ENCODE measurements at regions not wholly inside any gene's neighbourhood (a gene's known extent, or its start where the extent isn't known, plus 50 kb on each side); places are given as distances from the start of the nearest gene placed in this dataset.

- WGBS (ENCODE audit: insufficient coverage, low coverage, missing lambda C conversion rate) = 0% methylated on average over 4 of the region's 4 CpGs
- Histone ChIP-seq H3K36me3 (ENCODE audit: control insufficient read depth, insufficient read depth, low read length) (no peaks in the 10 kb centered on the region), H2AFZ (ENCODE audit: low read depth, low read length) (no peak overlapping the region), H3K9ac (ENCODE audit: insufficient read depth in 1 of 2, low read depth in 2 of 2, low read length in 2 of 2) (no peak overlapping the region), H3K4me2 (ENCODE audit: insufficient read depth, low read length) (no peak overlapping the region), H3K79me2 (ENCODE audit: control insufficient read depth, insufficient read depth, low read length) (no peaks in the 10 kb centered on the region), H3K4me3 (no peak overlapping the region), H3K4me1 (replicated peaks in 1 of 2; ENCODE audit: control insufficient read depth in 2 of 2, insufficient read depth in 2 of 2, low read length in 2 of 2) (no peaks in the 10 kb centered on the region; a peak in 1 of 5 replicates), H4K20me1 (replicated peaks; ENCODE audit: control insufficient read depth, insufficient read depth, low read length) (no peaks in the 10 kb centered on the region), H3K9me1 (ENCODE audit: control insufficient read depth, insufficient read depth, low read length) (no peaks in the 10 kb centered on the region), H3K27ac (ENCODE audit: extremely low read depth, low read depth, low read length) (no peak overlapping the region), H3K27me3 (ENCODE audit: control insufficient read depth in 2 of 2, insufficient read depth in 2 of 2, low read length in 2 of 2) (peaks cover 2 to 25% of the 10 kb centered on the region in 2 experiments; a peak in 3 of 5 replicates), H3K9me3 (replicated peaks; ENCODE audit: control insufficient read depth, insufficient read depth, low read depth, low read length) (no peaks in the 10 kb centered on the region)
- POLR2A ChIA-PET = no interaction called here
- TF ChIP-seq ZNF766 (CRISPR knock-in tag; conservative IDR thresholded peaks at IDR 0.05) (no peak), KAT8 (IDR thresholded peaks at IDR 0.05; ENCODE audit: low read depth) (no peak), TEAD1 (CRISPR knock-in tag; IDR thresholded peaks at IDR 0.05) (no peak), ZKSCAN1 (IDR thresholded peaks at IDR 0.05; ENCODE audit: low read depth, low read length) (no peak), NFIC (IDR thresholded peaks at IDR 0.05) (0 out of 2 replicates have a peak, but pooled peaks have one; percentile 16), FOS (IDR thresholded peaks at IDR 0.05; ENCODE audit: extremely low read depth, insufficient read length) (no peak), DEAF1 (CRISPR knock-in tag; IDR thresholded peaks at IDR 0.05) (no peak)
- FAIRE-seq (no peak), ATAC-seq (no peak), DNase-seq (ENCODE audit: extremely low read depth in 1 of 4, low spot score in 3 of 4) (no peak)
- intact Hi-C loops (cut with micrococcal nuclease) (no loop called here), in situ Hi-C loops (cut with MboI) (no loop called here)
- CTCF ChIA-PET (ENCODE audit: low intra/inter-chr PET ratio) = no interaction called here
- no TSS peak for BruUV-seq (replicated peaks)
Measured at GRCh38 chr2:101609433-101609832, 88.1 kb upstream of the MAP4K4 start.
